ENCODE measurements at regions not wholly inside any gene's neighbourhood (a gene's known extent, or its start where the extent isn't known, plus 50 kb on each side); places are given as distances from the start of the nearest gene placed in this dataset.

DNA sequence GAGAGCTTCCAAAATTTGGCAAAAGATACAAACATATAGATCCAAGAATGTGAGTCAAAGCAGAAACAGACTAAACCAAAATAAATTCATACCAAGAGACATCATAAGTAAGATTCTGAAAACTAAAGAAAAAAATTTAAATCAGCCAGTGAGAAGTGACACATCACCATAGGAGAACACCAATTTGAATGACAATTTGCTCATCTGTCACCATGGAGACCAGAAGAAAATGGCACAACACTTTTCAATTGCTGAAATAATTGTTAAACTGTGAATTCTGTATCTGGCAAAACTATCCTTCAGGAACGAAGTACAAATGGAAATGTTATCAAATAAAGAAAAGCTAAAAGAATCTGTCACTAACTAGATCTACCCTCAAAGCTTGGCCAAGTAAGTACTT lies 864.3 kb downstream of the BRD1 start:
- H3K36me3 ChIP-seq, result no peaks in the 10 kb centered on the region
- DNase-seq, result no peak
- H3K9me3 ChIP-seq, result no peaks in the 10 kb centered on the region
- TF ChIP-seq POLR2A (IDR thresholded peaks at IDR 0.05) (no peak), CTCF (IDR thresholded peaks at IDR 0.05) (no peak), EP300 (IDR thresholded peaks at IDR 0.05) (no peak)
- no peaks in the 10 kb centered on the region for H3K4me1 ChIP-seq (ENCODE audit: insufficient read depth)
- no peak overlapping the region for H3K27ac ChIP-seq
- H3K27me3 ChIP-seq, result no peaks in the 10 kb centered on the region
- 35 to 48% (median 45%) methylated on average over 1 of the region's 1 CpG for WGBS, 3 donors
- H3K4me3 ChIP-seq, result no peak overlapping the region
- intact Hi-C loops (cut with DNase I), result no loop called here

DNA sequence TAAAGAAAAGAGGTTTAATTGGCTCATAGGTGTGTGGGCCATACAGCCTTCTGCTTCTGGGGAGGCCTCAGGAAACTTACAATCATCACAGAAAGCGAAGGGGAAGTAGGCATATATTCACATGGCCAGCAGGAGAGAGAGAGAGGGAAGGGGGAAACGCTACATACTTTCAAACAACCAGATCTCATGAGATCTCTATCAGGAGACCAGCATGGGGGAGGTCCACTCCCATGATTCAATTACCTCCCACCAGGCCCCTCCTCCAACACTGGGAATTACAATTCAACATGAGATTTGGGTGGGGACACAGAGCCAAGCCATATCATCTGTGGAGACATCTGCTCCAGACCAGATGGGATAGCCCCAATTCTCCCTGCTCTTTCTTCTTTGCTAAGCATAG lies 866.0 kb downstream of the BRD1 start:
- DNase-seq, result no peak
- 78 to 88% (median 87%) methylated on average over 2 of the region's 2 CpGs for WGBS, 3 donors
- TF ChIP-seq POLR2A (IDR thresholded peaks at IDR 0.05), result no peak
- no peak for TF ChIP-seq CTCF (IDR thresholded peaks at IDR 0.05)
- no peak for TF ChIP-seq EP300 (IDR thresholded peaks at IDR 0.05)

DNA sequence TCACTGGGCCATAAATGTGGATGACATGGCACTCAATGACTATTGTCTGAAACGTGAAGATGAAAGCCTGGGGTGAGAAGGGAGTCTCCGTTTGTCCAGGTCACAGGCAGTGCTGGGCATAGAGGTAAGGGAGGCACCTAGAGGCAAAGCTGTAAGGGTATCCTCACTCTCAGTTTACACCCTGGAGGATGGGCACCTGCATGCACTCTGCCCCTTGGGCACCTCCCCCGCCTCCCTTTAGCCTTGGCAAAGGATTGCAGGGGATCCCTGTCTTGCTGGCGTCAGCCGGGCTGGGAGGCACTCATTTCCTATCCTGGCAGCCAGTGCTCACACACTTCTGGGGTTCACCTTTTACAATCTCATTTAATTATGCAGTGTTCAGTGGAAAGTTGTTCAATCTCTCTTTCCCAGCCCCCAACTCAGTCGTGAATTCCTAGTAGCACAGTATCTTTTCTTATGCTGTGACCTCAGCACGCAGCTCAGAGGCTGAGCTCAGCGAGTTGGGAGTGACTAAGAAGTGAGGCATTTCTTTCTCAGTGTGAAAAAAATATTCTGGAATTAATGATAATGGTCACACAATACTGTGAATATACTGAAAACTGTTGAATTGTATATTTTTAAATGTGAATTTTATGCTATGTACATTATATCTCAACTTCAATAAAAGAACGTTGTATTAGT lies 866.6 kb downstream of the BRD1 start:
- TF ChIP-seq POLR2A (IDR thresholded peaks at IDR 0.05) (no peak), CTCF (IDR thresholded peaks at IDR 0.05) (no peak), EP300 (IDR thresholded peaks at IDR 0.05) (no peak)
- H3K36me3 ChIP-seq, result no peaks in the 10 kb centered on the region
- intact Hi-C loops (cut with DNase I), result no loop called here
- DNase-seq, result no peak
- no peak overlapping the region for H3K4me3 ChIP-seq
- no peaks in the 10 kb centered on the region for H3K9me3 ChIP-seq
- H3K27me3 ChIP-seq, result no peaks in the 10 kb centered on the region
- no peak overlapping the region for H3K27ac ChIP-seq
- no peaks in the 10 kb centered on the region for H3K4me1 ChIP-seq (ENCODE audit: insufficient read depth)
- WGBS, 3 donors, result 32 to 38% (median 36%) methylated on average over 9 of the region's 9 CpGs

More for the DNA sequence above, 866.0 kb downstream of the BRD1 start:
- Histone ChIP-seq H3K36me3 (no peaks in the 10 kb centered on the region), H3K4me3 (no peak overlapping the region), H3K27me3 (no peaks in the 10 kb centered on the region), H3K9me3 (no peaks in the 10 kb centered on the region), H3K27ac (no peak overlapping the region), H3K4me1 (ENCODE audit: insufficient read depth) (no peaks in the 10 kb centered on the region)
- intact Hi-C loops (cut with DNase I), result no loop called here

GRCh38 chr22:48960576-48960975 lies 867.1 kb downstream of the BRD1 start:
- no peak for DNase-seq
- intact Hi-C loops (cut with DNase I), result no loop called here
- H3K27me3 ChIP-seq, result no peaks in the 10 kb centered on the region
- TF ChIP-seq CTCF (IDR thresholded peaks at IDR 0.05) (no peak), EP300 (IDR thresholded peaks at IDR 0.05) (no peak), POLR2A (IDR thresholded peaks at IDR 0.05) (no peak)
- no peaks in the 10 kb centered on the region for H3K36me3 ChIP-seq
- H3K9me3 ChIP-seq, result no peaks in the 10 kb centered on the region
- H3K4me1 ChIP-seq (ENCODE audit: insufficient read depth), result no peaks in the 10 kb centered on the region
- no peak overlapping the region for H3K4me3 ChIP-seq
- 74 to 78% (median 76%) methylated on average over 13 of the region's 13 CpGs for WGBS, 3 donors
- no peak overlapping the region for H3K27ac ChIP-seq
